Naive B cell (primary cell): ENCODE measurements at regions not wholly inside any gene's neighbourhood (a gene's known extent, or its start where the extent isn't known, plus 50 kb on each side); places are given as distances from the start of the nearest gene placed in this dataset.

Experiments
- ATAC-seq, 2 donors: fragments of 150-1000 bp; cut with Tn5 transposase; 2 replicates each; pipeline ENCODE4 v1.10.0; 2021; ENCODE audit warnings: low read depth in 2 of 2, mild to moderate bottlenecking in 2 of 2, moderate library complexity in 2 of 2
- DNase-seq: peaks from one replicate; pipeline ENCODE4 v3.0.0; 2022
- H3K27ac Mint-ChIP-seq, 6 donors: one replicate each; pipeline ENCODE4 v1.8.0; 2020 to 2022; ENCODE audit warnings: mild to moderate bottlenecking in 6 of 6, mixed read lengths in 6 of 6, moderate library complexity in 5 of 6, inconsistent platforms in 2 of 6
- H3K27me3 Mint-ChIP-seq, 3 donors: one replicate each; pipeline ENCODE4 v1.8.0; 2021 to 2022; ENCODE audit warnings: mixed read lengths in 3 of 3, mild to moderate bottlenecking in 1 of 3
- H3K36me3 Mint-ChIP-seq, 2 donors: one replicate each; pipeline ENCODE4 v1.8.0; 2020 to 2022; ENCODE audit warnings: mixed read lengths in 2 of 2, inconsistent platforms in 1 of 2, mild to moderate bottlenecking in 1 of 2
- H3K4me1 Mint-ChIP-seq, 3 donors: one replicate each; pipeline ENCODE4 v1.8.0; 2020 to 2022; ENCODE audit warnings: mixed read lengths in 3 of 3, inconsistent platforms in 1 of 3, mild to moderate bottlenecking in 1 of 3, moderate library complexity in 1 of 3
- H3K4me3 Mint-ChIP-seq, 8 donors: one replicate each; pipeline ENCODE4 v1.8.0; 2020 to 2022; ENCODE audit warnings: mild to moderate bottlenecking in 8 of 8, mixed read lengths in 8 of 8, moderate library complexity in 8 of 8, inconsistent platforms in 2 of 8
- H3K9me3 Mint-ChIP-seq, 7 donors: one replicate each; pipeline ENCODE4 v1.8.0; 2020 to 2022; ENCODE audit warnings: mixed read lengths in 7 of 7, mild to moderate bottlenecking in 5 of 7, inconsistent platforms in 2 of 7, moderate library complexity in 1 of 7

- ATAC-seq (no peak), DNase-seq (no peak)
- Mint-ChIP-seq H3K27ac (no peak overlapping the region), H3K4me1 (no peaks in the 10 kb centered on the region), H3K9me3 (peaks cover 0 to 5% (median 0%) of the 10 kb centered on the region in 7 donors), H3K36me3 (no peaks in the 10 kb centered on the region), H3K4me3 (no peak overlapping the region), H3K27me3 (no peaks in the 10 kb centered on the region)
These were observed 176.9 kb downstream of the PDHA2 start for GRCh38 chr4:96016634-96017299.

GRCh38 chr4:96025011-96025410 lies 185.1 kb downstream of the PDHA2 start:
- no peaks in the 10 kb centered on the region for H3K36me3 Mint-ChIP-seq
- H3K4me1 Mint-ChIP-seq: no peaks in the 10 kb centered on the region
- H3K4me3 Mint-ChIP-seq: no peak overlapping the region
- ATAC-seq (no peak), DNase-seq (no peak)
- no peak overlapping the region for H3K27ac Mint-ChIP-seq
- peaks cover 0 to 16% (median 2%) of the 10 kb centered on the region in 7 donors for H3K9me3 Mint-ChIP-seq
- no peaks in the 10 kb centered on the region for H3K27me3 Mint-ChIP-seq

GRCh38 chr4:96035727-96036126 lies 195.8 kb downstream of the PDHA2 start:
- no peak for DNase-seq
- H3K4me1 Mint-ChIP-seq: no peaks in the 10 kb centered on the region
- H3K27me3 Mint-ChIP-seq: no peaks in the 10 kb centered on the region
- H3K36me3 Mint-ChIP-seq: no peaks in the 10 kb centered on the region
- no peak overlapping the region for H3K27ac Mint-ChIP-seq
- peaks cover 0 to 9% (median 3%) of the 10 kb centered on the region in 7 donors for H3K9me3 Mint-ChIP-seq
- no peak overlapping the region for H3K4me3 Mint-ChIP-seq
- no peak for ATAC-seq

DNA sequence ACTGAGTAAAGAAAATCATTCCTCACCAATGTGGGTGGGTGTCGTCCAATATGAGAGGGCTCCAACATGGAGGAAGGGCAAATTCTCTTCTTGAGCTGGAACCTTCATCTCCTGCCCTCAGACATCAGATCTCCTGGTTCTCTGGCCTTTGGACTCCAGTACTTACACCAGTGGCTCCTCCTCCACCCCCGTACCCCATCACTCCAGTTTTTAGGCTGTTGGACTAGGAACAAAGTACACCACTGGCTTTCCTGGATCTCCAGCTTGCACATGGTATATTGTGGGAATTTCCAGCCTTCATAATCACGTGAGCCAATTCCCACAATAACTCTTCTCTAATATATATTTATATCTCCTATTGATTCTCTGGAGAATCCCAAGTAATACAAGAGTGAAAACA lies 196.9 kb downstream of the PDHA2 start:
- peaks cover 0 to 9% (median 3%) of the 10 kb centered on the region in 7 donors for H3K9me3 Mint-ChIP-seq
- DNase-seq (no peak), ATAC-seq (no peak)
- no peak overlapping the region for H3K27ac Mint-ChIP-seq
- no peaks in the 10 kb centered on the region for H3K4me1 Mint-ChIP-seq
- no peak overlapping the region for H3K4me3 Mint-ChIP-seq
- H3K36me3 Mint-ChIP-seq: no peaks in the 10 kb centered on the region
- H3K27me3 Mint-ChIP-seq: no peaks in the 10 kb centered on the region

DNA sequence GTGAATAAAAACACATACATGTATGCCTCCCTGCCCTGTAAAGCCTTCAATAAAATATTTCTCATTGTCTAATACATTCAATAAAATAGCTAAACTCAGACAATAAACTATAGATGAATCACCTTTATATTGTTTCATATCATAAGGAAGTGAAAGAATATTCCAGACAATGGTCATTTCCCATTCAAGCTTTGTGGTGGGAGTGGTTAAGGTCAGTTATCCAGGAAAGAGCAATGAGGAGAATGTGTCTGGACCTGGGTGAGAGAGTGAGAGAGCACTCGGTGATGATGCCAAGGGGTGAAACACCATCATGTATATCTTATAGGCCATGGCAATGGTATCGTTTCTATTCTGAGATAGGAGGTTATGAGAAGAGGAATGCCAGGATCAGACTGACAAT lies 197.8 kb downstream of the PDHA2 start:
- no peaks in the 10 kb centered on the region for H3K27me3 Mint-ChIP-seq
- no peak overlapping the region for H3K27ac Mint-ChIP-seq
- no peak for ATAC-seq
- no peaks in the 10 kb centered on the region for H3K36me3 Mint-ChIP-seq
- DNase-seq: no peak
- H3K4me1 Mint-ChIP-seq: no peaks in the 10 kb centered on the region
- peaks cover 0 to 7% (median 5%) of the 10 kb centered on the region in 7 donors for H3K9me3 Mint-ChIP-seq
- H3K4me3 Mint-ChIP-seq: no peak overlapping the region

DNA sequence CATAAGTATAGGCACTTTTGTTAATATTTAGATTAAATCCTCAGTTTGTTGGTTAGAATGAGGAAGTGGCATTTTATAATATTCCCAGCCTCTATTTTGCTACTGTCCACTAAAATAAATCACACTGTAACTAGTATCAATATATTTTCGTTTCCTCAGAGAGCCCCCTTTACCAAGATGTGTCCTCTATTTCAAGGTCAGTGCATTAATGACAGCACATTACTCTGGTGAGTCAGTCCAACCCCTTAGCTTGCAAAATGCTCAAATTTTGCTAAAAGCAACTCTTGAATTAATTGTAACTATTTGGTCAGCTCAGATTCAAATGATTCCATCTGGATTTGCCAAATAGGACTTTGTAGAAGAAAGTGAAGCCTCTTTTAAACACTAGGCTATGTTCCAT lies 199.3 kb downstream of the PDHA2 start:
- DNase-seq (no peak), ATAC-seq (no peak)
- no peaks in the 10 kb centered on the region for H3K4me1 Mint-ChIP-seq
- no peak overlapping the region for H3K4me3 Mint-ChIP-seq
- no peaks in the 10 kb centered on the region for H3K36me3 Mint-ChIP-seq
- H3K9me3 Mint-ChIP-seq: peaks cover 0 to 11% (median 2%) of the 10 kb centered on the region in 7 donors
- no peaks in the 10 kb centered on the region for H3K27me3 Mint-ChIP-seq
- H3K27ac Mint-ChIP-seq: no peak overlapping the region

DNA sequence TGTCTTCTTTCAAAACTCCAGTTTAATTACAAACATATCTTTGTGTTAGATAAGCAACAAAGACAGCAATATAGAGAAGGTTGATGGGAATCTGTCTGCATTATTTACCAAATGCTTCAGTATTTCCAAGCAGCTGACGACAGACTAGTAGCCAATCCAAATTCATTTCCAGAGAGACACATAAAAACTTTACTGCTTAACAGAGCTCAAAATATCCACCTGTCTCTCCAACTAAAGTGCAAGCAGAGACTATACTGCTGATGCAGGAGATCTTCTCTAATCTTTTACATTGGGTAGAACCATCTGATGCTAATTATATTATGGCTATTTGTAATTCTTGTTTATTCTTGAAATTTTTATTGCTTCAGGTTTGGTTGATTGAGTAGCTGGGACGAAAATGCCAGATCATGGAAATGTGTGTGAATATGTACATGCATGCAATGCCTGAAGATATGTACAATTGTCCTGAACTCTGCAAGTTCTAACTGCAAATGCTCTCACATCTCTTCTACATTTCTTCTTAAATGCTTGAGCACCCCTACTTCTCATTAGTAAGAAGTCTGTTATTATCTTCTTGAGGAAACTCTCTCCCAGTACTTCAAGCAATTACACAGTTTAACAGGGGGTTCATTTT lies 200.0 kb downstream of the PDHA2 start:
- DNase-seq: no peak
- Mint-ChIP-seq H3K27me3 (no peaks in the 10 kb centered on the region), H3K4me1 (no peaks in the 10 kb centered on the region), H3K4me3 (no peak overlapping the region), H3K36me3 (no peaks in the 10 kb centered on the region), H3K9me3 (peaks cover 0 to 11% (median 2%) of the 10 kb centered on the region in 7 donors), H3K27ac (no peak overlapping the region)
- no peak for ATAC-seq

GRCh38 chr4:96044971-96045370 lies 205.1 kb downstream of the PDHA2 start:
- no peak overlapping the region for H3K4me3 Mint-ChIP-seq
- no peaks in the 10 kb centered on the region for H3K27me3 Mint-ChIP-seq
- no peaks in the 10 kb centered on the region for H3K36me3 Mint-ChIP-seq
- ATAC-seq (no peak), DNase-seq (no peak)
- H3K9me3 Mint-ChIP-seq: peaks cover 0 to 8% (median 1%) of the 10 kb centered on the region in 7 donors
- H3K4me1 Mint-ChIP-seq: no peaks in the 10 kb centered on the region
- no peak overlapping the region for H3K27ac Mint-ChIP-seq

DNA sequence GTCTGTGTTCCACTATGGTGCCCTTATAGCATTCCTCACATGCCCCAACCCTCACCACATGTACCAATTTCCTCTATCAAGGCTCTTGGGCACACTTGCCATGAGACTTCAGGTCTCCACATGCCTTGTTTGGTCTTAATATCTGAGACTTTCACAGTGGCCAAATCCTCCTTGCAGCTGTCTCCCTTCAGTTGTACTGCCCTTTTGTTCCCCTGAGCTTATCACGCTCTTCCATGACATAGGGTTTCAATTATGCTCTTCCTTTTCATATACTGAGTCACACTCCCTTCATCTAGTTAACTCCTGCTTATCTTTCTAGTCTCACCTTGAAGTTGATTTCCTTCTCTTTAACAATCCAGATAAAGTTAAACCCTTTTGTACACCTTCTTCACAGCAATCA lies 212.9 kb downstream of the PDHA2 start:
- no peak for DNase-seq
- no peak overlapping the region for H3K27ac Mint-ChIP-seq
- peaks cover 0 to 9% (median 2%) of the 10 kb centered on the region in 7 donors for H3K9me3 Mint-ChIP-seq
- H3K36me3 Mint-ChIP-seq: no peaks in the 10 kb centered on the region
- H3K27me3 Mint-ChIP-seq: no peaks in the 10 kb centered on the region
- H3K4me1 Mint-ChIP-seq: no peaks in the 10 kb centered on the region
- no peak for ATAC-seq
- H3K4me3 Mint-ChIP-seq: no peak overlapping the region

- H3K9me3 Mint-ChIP-seq: peaks cover 0 to 14% (median 2%) of the 10 kb centered on the region in 7 donors
- no peaks in the 10 kb centered on the region for H3K4me1 Mint-ChIP-seq
- no peaks in the 10 kb centered on the region for H3K36me3 Mint-ChIP-seq
- no peak for ATAC-seq
- DNase-seq: no peak
- no peak overlapping the region for H3K4me3 Mint-ChIP-seq
- no peak overlapping the region for H3K27ac Mint-ChIP-seq
- no peaks in the 10 kb centered on the region for H3K27me3 Mint-ChIP-seq
These were observed 216.5 kb downstream of the PDHA2 start for GRCh38 chr4:96056346-96056934.

DNA sequence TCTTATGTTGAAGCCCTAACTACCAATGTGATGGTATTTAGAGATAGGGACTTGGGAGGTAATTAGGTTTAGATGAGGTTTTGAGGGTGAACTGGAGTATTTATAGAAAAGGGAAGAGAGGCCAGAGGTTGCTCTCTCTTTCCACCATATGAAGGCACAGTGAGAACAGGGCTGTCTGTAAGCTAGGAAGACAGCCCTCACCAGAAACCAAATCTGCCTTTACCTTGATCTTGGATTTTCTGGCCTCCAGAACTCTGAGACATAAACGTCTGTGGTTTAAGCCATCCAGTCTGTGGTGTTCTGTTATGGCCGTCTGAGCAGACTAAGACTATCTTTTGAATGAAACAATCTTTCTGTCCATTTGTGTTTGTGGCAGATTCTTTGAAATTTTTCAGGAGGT lies 223.7 kb downstream of the PDHA2 start:
- DNase-seq: no peak
- no peak overlapping the region for H3K27ac Mint-ChIP-seq
- H3K9me3 Mint-ChIP-seq: peaks cover 0 to 13% (median 1%) of the 10 kb centered on the region in 7 donors
- H3K4me3 Mint-ChIP-seq: no peak overlapping the region
- no peaks in the 10 kb centered on the region for H3K27me3 Mint-ChIP-seq
- no peaks in the 10 kb centered on the region for H3K4me1 Mint-ChIP-seq
- no peak for ATAC-seq
- no peaks in the 10 kb centered on the region for H3K36me3 Mint-ChIP-seq

DNA sequence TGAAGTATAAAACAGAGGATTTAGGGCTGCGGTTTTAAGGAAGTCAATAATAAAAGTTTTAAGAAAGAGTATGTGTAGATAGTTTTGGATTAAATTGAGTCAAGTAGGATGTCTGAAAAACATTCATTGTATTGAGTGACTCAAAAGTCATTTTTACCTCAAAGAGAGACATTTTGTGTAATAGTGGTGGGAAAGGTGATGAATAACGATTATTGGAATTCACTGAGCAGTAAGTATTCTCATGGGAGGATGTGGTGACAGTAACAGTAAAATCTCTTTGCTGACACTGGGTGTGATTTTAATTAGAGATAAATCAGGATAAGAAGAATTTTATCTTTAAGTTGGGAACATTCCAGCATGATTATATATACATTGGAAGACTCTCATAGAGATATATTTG lies 233.6 kb downstream of the PDHA2 start:
- Mint-ChIP-seq H3K4me1 (no peaks in the 10 kb centered on the region), H3K27me3 (no peaks in the 10 kb centered on the region), H3K4me3 (no peak overlapping the region), H3K36me3 (no peaks in the 10 kb centered on the region), H3K9me3 (peaks cover 0 to 9% (median 0%) of the 10 kb centered on the region in 7 donors), H3K27ac (no peak overlapping the region)
- ATAC-seq (no peak), DNase-seq (no peak)

GRCh38 chr4:96092151-96092705 lies 252.3 kb downstream of the PDHA2 start:
- no peaks in the 10 kb centered on the region for H3K4me1 Mint-ChIP-seq
- ATAC-seq (no peak), DNase-seq (no peak)
- no peak overlapping the region for H3K4me3 Mint-ChIP-seq
- H3K27me3 Mint-ChIP-seq: no peaks in the 10 kb centered on the region
- peak overlapping the region in 1 of 6 donors; percentile 73 for H3K27ac Mint-ChIP-seq
- H3K9me3 Mint-ChIP-seq: peaks cover 0 to 11% (median 1%) of the 10 kb centered on the region in 7 donors
- no peaks in the 10 kb centered on the region for H3K36me3 Mint-ChIP-seq

- Mint-ChIP-seq H3K27me3 (no peaks in the 10 kb centered on the region), H3K27ac (no peak overlapping the region), H3K4me3 (no peak overlapping the region), H3K9me3 (peaks cover 0 to 11% (median 0%) of the 10 kb centered on the region in 7 donors), H3K4me1 (no peaks in the 10 kb centered on the region), H3K36me3 (no peaks in the 10 kb centered on the region)
- ATAC-seq (no peak), DNase-seq (no peak)
These were observed 253.2 kb downstream of the PDHA2 start for GRCh38 chr4:96093057-96093456.
